Caki2 (cell line): ENCODE measurements at regions not wholly inside any gene's neighbourhood (a gene's known extent, or its start where the extent isn't known, plus 50 kb on each side); places are given as distances from the start of the nearest gene placed in this dataset.

Source experiments
- DNase-seq: peaks from one replicate; pipeline ENCODE4 v3.0.0-alpha.2; 2015; ENCODE audit warnings: low read depth
- in situ Hi-C: cut with HindIII; loops from 2 replicates; pipeline ENCODE4 v1.10.0; 2016; ENCODE audit warnings: low sequenced_read_pairs, low pct_unique_long_range_greater_than_20kb, mixed read lengths

GRCh38 chr18:67639872-67640271 lies 123.4 kb upstream of the DSEL start:
- in situ Hi-C loops, result no loop called here
- no peak for DNase-seq

GRCh38 chr18:67636597-67637385 lies 120.3 kb upstream of the DSEL start:
- DNase-seq, result no peak
- in situ Hi-C loops, result no loop called here

- in situ Hi-C loops, result no loop called here
- DNase-seq, result no peak
Measured at GRCh38 chr18:67634631-67635338, 118.3 kb upstream of the DSEL start.

GRCh38 chr18:67633939-67634338 lies 117.4 kb upstream of the DSEL start:
- in situ Hi-C loops, result no loop called here
- no peak for DNase-seq

GRCh38 chr18:67621906-67622305 lies 105.4 kb upstream of the DSEL start:
- in situ Hi-C loops, result no loop called here
- DNase-seq, result no peak

- DNase-seq, result peak; percentile 2
- in situ Hi-C loops, result no loop called here
Measured at GRCh38 chr18:67621049-67621713, 104.7 kb upstream of the DSEL start.

GRCh38 chr18:67618061-67618460 lies 101.5 kb upstream of the DSEL start:
- in situ Hi-C loops, result no loop called here
- DNase-seq, result no peak

- in situ Hi-C loops, result no loop called here
- no peak for DNase-seq
Measured at GRCh38 chr18:67615876-67616275, 99.4 kb upstream of the DSEL start.

GRCh38 chr18:67613731-67614130 lies 97.2 kb upstream of the DSEL start:
- in situ Hi-C loops, result no loop called here

GRCh38 chr18:67612281-67612680 lies 95.8 kb upstream of the DSEL start:
- DNase-seq, result no peak

More at GRCh38 chr18:67613731-67614130, 97.2 kb upstream of the DSEL start:
- no peak for DNase-seq

GRCh38 chr18:67608615-67609273 lies 92.2 kb upstream of the DSEL start:
- no peak for DNase-seq
- in situ Hi-C loops, result no loop called here

More at GRCh38 chr18:67612281-67612680, 95.8 kb upstream of the DSEL start:
- in situ Hi-C loops, result no loop called here

- in situ Hi-C loops, result no loop called here
- DNase-seq, result no peak
Measured at GRCh38 chr18:67608191-67608590, 91.7 kb upstream of the DSEL start.

GRCh38 chr18:67600181-67601180 lies 84.0 kb upstream of the DSEL start:
- DNase-seq, result peak; percentile 3

GRCh38 chr18:67599277-67599676 lies 82.8 kb upstream of the DSEL start:
- DNase-seq, result no peak
- in situ Hi-C loops, result no loop called here

More at GRCh38 chr18:67600181-67601180, 84.0 kb upstream of the DSEL start:
- in situ Hi-C loops, result no loop called here

- in situ Hi-C loops, result no loop called here
Measured at GRCh38 chr18:67597759-67598158, 81.2 kb upstream of the DSEL start.

GRCh38 chr18:67596003-67596402 lies 79.5 kb upstream of the DSEL start:
- no peak for DNase-seq
- in situ Hi-C loops, result no loop called here

More at GRCh38 chr18:67597759-67598158, 81.2 kb upstream of the DSEL start:
- DNase-seq, result no peak

- in situ Hi-C loops, result no loop called here
- no peak for DNase-seq
Measured at GRCh38 chr18:67590571-67591141, 74.1 kb upstream of the DSEL start.
